ENCODE measurements at regions not wholly inside any gene's neighbourhood (a gene's known extent, or its start where the extent isn't known, plus 50 kb on each side); places are given as distances from the start of the nearest gene placed in this dataset.
"Not testable (repeated sequence)": the region's sequence is repeated elsewhere in the genome, so short reads cannot be mapped to it uniquely, and the experiment has no call there.

GRCh38 chr20:29320216-29320949 lies 1937.1 kb upstream of the DEFB115 start:
- DNase-seq: not testable (repeated sequence)

- not testable (repeated sequence) for DNase-seq
Measured at GRCh38 chr20:29323631-29324515, 1933.6 kb upstream of the DEFB115 start.

GRCh38 chr20:29324516-29325303 lies 1932.8 kb upstream of the DEFB115 start:
- DNase-seq: not testable (repeated sequence)

GRCh38 chr20:29325304-29325640 lies 1932.2 kb upstream of the DEFB115 start:
- DNase-seq: no peak

DNA sequence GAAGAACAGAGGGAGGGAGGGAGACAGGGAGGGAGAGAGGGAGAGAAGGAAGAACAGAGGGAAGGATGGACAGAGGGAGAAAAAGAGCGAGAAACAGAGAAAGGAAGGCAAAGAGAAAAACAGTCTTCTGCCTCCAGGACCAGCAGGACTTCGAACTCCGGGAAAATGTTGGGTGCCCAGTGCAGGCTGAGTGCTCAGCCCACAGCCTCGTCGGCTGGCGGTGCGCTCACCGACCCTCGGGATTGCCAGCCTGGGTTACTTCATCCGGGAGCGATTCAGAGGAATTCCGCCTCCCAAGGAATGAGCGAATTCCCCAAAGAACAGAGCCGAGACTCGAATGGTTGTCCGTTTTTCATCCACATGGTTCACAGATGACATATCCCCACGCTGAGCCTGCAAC lies 1931.7 kb upstream of the DEFB115 start:
- not testable (repeated sequence) for DNase-seq

DNA sequence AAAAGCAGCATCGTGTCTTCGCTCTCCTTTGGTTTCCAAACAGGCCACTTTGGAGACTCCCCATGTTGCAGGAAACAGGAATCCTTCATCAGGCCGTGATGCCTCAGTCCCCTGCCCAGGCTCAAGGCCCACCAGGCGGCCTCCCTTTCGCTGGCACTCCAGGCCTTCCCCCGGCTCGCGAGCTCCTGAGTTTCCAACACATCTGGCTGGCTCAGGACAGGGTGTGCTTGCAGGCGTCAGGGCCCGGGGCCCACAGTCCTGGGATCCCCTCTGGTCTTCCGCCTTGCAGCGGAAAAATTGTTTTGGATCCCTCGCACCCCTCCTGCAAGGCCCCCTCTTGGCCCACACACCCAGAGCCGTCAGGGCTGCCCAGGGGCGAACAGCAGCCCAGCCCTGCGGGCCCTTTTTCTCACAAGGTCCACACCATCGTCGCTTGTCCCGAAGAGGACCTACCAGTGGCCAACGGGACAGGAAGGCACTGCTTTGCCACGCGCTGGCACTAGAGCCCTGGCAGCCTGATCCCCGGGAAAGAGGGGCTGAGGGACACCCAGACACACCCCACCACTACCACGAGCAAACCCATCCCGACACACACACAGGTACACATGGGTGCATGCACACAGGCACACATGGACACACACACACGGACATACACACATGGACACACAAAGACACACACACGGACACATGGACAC lies 1930.9 kb upstream of the DEFB115 start:
- DNase-seq: no peak

DNA sequence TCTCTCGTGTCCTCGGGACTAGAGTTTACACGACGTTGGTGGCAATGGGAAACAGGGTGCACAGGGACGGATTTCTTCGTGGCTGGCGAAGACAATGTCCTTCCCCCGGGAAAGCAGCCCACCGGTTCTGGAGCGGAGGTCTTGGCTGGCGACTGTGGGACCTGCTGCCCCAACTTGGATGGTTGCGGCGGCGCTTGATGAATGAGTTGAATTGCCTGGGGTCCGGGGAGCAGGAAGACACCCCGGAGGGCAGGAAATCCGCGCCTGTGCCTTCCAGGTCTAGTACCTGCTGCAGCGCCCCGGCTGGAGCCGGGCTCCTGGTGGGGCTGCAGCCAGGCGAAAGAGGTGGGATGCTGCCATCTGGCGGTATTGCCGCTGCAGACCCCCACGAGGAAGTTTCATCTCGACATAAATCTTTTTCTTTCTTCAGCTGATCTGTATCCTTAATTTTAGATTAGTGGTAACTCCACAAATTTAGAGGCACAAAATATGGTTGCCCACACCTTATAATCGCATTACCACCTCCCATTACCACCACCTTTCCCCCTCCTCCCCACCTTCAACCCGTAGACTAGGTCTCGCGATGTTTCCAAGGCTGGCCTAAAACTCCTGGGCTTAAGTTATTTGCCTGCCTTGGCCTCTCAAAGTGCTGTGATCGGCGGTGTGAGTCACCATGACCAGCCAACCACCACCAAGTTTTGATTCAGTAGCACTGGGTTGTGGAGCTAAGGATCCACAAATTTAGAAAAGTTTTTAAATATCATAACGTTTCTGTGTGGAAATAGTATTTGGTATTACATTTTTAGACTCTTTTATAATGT lies 1929.7 kb upstream of the DEFB115 start:
- not testable (repeated sequence) for DNase-seq

GRCh38 chr20:29330429-29331115 lies 1926.9 kb upstream of the DEFB115 start:
- not testable (repeated sequence) for DNase-seq

GRCh38 chr20:29349836-29350235 lies 1907.6 kb upstream of the DEFB115 start:
- no peak for DNase-seq

- DNase-seq: not testable (repeated sequence)
Measured at GRCh38 chr20:29375937-29376336, 1881.5 kb upstream of the DEFB115 start.

GRCh38 chr20:29392853-29393252 lies 1864.6 kb upstream of the DEFB115 start:
- DNase-seq: not testable (repeated sequence)

DNA sequence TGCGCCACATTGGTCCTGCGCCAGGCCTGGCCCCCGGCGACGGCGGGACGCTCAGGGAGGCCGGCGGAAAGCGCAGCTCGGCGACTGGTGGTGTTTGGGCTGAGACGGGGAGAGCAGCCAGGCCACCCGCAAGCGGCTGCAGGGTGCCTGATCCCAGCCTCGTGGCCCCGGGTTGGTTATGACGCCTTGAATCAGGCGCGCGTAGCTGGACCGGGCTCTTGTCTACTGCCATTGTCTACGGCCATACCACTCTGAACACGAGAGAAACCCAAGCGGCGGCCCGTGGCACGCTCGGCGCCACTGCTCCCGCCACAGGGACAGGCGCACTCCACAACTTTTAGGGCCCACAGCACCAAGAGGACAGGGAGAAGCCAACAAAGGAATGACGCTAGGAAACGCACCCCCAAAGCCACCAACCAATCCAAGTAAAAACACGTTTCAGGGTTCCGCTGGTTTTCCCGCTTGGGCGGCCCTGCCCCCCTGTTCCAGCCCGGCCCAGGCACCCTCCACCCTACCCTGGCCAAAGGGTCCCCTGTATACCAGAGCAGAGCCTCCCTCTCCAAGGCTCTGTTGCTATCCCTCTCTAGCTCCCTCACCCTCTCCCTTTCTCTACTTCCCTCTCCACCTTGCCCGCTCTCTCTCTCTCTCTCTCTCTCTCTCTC lies 1849.3 kb upstream of the DEFB115 start:
- DNase-seq: no peak

- not testable (repeated sequence) for DNase-seq
Measured at GRCh38 chr20:29408707-29409106, 1848.8 kb upstream of the DEFB115 start.

DNA sequence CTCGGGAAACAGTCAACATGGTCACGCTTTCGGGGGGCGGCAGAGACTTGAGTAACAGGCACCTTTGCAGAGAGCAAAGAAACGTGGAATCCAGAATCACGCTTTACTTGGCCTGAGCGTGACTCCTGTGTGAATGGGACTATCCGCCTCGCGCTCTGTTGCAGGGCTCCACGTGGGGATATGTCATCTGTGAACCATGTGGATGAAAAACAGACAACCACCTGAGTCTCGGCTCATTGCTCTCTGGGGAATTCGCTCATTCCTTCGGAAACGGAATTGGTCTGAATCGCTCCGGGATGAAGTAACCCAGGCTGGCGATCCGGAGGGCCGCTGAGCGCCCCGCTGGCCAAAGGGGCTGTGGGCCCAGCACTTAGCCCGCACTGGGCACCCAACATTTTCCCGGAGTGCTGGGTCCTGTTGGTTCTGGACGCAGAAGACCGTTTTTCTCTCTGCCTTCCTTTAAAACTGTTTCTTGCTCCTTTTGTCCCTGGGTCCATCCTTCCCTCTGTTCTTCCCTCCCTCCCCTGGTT lies 1848.2 kb upstream of the DEFB115 start:
- not testable (repeated sequence) for DNase-seq

GRCh38 chr20:29409833-29410805 lies 1847.3 kb upstream of the DEFB115 start:
- DNase-seq: no peak

GRCh38 chr20:29410806-29411457 lies 1846.5 kb upstream of the DEFB115 start:
- no peak for DNase-seq

GRCh38 chr20:29411458-29411820 lies 1846.0 kb upstream of the DEFB115 start:
- not testable (repeated sequence) for DNase-seq

DNA sequence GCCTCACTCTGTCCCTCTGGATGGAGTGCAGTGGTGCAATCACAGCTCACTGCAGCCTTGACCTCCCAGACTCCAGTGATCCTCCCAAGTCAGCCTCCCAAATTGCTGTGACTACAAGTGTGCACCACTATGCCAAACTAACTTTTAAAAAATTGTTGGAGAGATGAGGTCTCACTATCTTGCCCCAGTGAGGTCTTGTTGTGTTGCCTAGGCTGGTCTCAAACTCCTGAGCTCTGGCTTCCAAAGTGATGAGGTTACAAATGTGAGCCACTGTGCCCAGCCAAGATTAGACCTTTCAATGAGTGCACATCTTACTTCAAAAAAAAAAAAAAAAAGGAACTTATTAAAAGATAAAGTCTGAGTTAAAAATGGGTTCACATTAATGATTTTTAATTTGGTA lies 1838.1 kb upstream of the DEFB115 start:
- no peak for DNase-seq

All from suppressor macrophage (primary cell).